H9 (cell line): ENCODE measurements at regions not wholly inside any gene's neighbourhood (a gene's known extent, or its start where the extent isn't known, plus 50 kb on each side); places are given as distances from the start of the nearest gene placed in this dataset.

Experiments used
- DNase-seq: peaks from one replicate; pipeline ENCODE4 v3.0.0-alpha.2; 2017
- H2AFZ ChIP-seq: one replicate; pipeline ENCODE4 v1.6.1; 2013; ENCODE audit warnings: mild to moderate bottlenecking, low read length, control low read depth, moderate library complexity
- H2AK5ac ChIP-seq: 2 replicates; pipeline ENCODE4 v1.6.1; 2013; ENCODE audit warnings: low read length, control low read depth, mixed read lengths; ENCODE audit not compliant: insufficient read length
- H2BK120ac ChIP-seq: one replicate; pipeline ENCODE4 v1.6.1; 2013; ENCODE audit warnings: low read depth, mild to moderate bottlenecking, low read length, control low read depth, inconsistent platforms; ENCODE audit not compliant: poor library complexity, severe bottlenecking
- H2BK12ac ChIP-seq: 2 replicates; pipeline ENCODE4 v1.6.1; 2013; ENCODE audit warnings: low read length, control low read depth, mixed read lengths, low read depth; ENCODE audit not compliant: insufficient read length
- H2BK15ac ChIP-seq: 2 replicates; pipeline ENCODE4 v1.6.1; 2013; ENCODE audit warnings: low read depth, low read length, control low read depth
- H2BK20ac ChIP-seq: one replicate; pipeline ENCODE4 v1.6.1; 2013; ENCODE audit warnings: low read depth, mild to moderate bottlenecking, low read length, control low read depth, inconsistent platforms; ENCODE audit not compliant: poor library complexity, severe bottlenecking
- H2BK5ac ChIP-seq: 2 replicates; pipeline ENCODE4 v1.6.1; 2013; ENCODE audit warnings: low read length, control low read depth, mixed read lengths; ENCODE audit not compliant: insufficient read length
- H3K14ac ChIP-seq: 2 replicates; pipeline ENCODE4 v1.6.1; 2013; ENCODE audit warnings: low read length, control low read depth; ENCODE audit not compliant: insufficient read depth
- H3K18ac ChIP-seq: 2 replicates; pipeline ENCODE4 v1.6.1; 2013; ENCODE audit warnings: low read depth, mild to moderate bottlenecking, mixed read lengths, low read length, control low read depth; ENCODE audit not compliant: insufficient read length
- H3K23ac ChIP-seq: 2 replicates; pipeline ENCODE4 v1.6.1; 2013; ENCODE audit warnings: low read length, control low read depth, mixed read lengths, low read depth; ENCODE audit not compliant: insufficient read length
- H3K23me2 ChIP-seq: 2 replicates; pipeline ENCODE4 v1.6.1; 2013; ENCODE audit warnings: low read depth, mild to moderate bottlenecking, mixed read lengths, low read length, control low read depth; ENCODE audit not compliant: insufficient read length, poor library complexity, severe bottlenecking
- H3K27ac ChIP-seq: 2 replicates; pipeline ENCODE4 v1.5.1; 2013; ENCODE audit warnings: low read length, control low read depth, mixed read lengths, low read depth; ENCODE audit not compliant: insufficient read length
- H3K27me3 ChIP-seq: 2 replicates; pipeline ENCODE4 v1.6.1; 2013; ENCODE audit warnings: low read length, control low read depth, inconsistent platforms; ENCODE audit not compliant: insufficient read depth
- H3K4ac ChIP-seq: 2 replicates; pipeline ENCODE4 v1.6.1; 2013; ENCODE audit warnings: low read depth, mild to moderate bottlenecking, control low read depth, inconsistent platforms, low read length, moderate library complexity
- H3K4me1 ChIP-seq: 2 replicates; pipeline ENCODE4 v1.6.1; 2013; ENCODE audit warnings: low read length, control low read depth, inconsistent platforms; ENCODE audit not compliant: insufficient read depth
- H3K4me2 ChIP-seq: 2 replicates; pipeline ENCODE4 v1.6.1; 2013; ENCODE audit warnings: low read length, control low read depth, mixed read lengths; ENCODE audit not compliant: insufficient read length, insufficient read depth
- H3K56ac ChIP-seq: 2 replicates; pipeline ENCODE4 v1.6.1; 2013; ENCODE audit warnings: low read depth, mild to moderate bottlenecking, mixed read lengths, low read length, control low read depth; ENCODE audit not compliant: insufficient read length
- H3K79me1 ChIP-seq: 2 replicates; pipeline ENCODE4 v1.6.1; 2013; ENCODE audit warnings: low read depth, mild to moderate bottlenecking, moderate library complexity, low read length, control low read depth, inconsistent platforms; ENCODE audit not compliant: insufficient read depth, poor library complexity, severe bottlenecking
- H3K79me2 ChIP-seq: 2 replicates; pipeline ENCODE4 v1.6.1; 2013; ENCODE audit warnings: low read length, control low read depth, inconsistent platforms; ENCODE audit not compliant: insufficient read depth
- H3K9ac ChIP-seq: 2 replicates; pipeline ENCODE4 v1.6.1; 2013; ENCODE audit warnings: low read length, control low read depth, mixed read lengths; ENCODE audit not compliant: insufficient read length; ENCODE audit errors: extremely low read depth
- H3K9me3 ChIP-seq: one replicate; pipeline ENCODE4 v1.6.1; 2013; ENCODE audit warnings: low read depth, low read length, inconsistent platforms; ENCODE audit not compliant: control insufficient read depth
- H3T11ph ChIP-seq: one replicate; pipeline ENCODE4 v1.6.1; 2013; ENCODE audit warnings: mild to moderate bottlenecking, low read length, control low read depth, inconsistent platforms
- H4K20me1 ChIP-seq: one replicate; pipeline ENCODE4 v1.6.1; 2013; ENCODE audit not compliant: control insufficient read depth, insufficient read length, insufficient read depth
- H4K5ac ChIP-seq: 2 replicates; pipeline ENCODE4 v1.6.1; 2013; ENCODE audit warnings: low read depth, mild to moderate bottlenecking, mixed read lengths, low read length, control low read depth; ENCODE audit not compliant: insufficient read length
- H4K8ac ChIP-seq: replicated peaks from 2 replicates; pipeline ENCODE4 v1.6.1; 2013; ENCODE audit warnings: low read length, control low read depth, mixed read lengths, low read depth; ENCODE audit not compliant: insufficient read length
- H4K91ac ChIP-seq: 2 replicates; pipeline ENCODE4 v1.6.1; 2013; ENCODE audit warnings: low read depth, mild to moderate bottlenecking, moderate library complexity, mixed read lengths, low read length, control low read depth; ENCODE audit not compliant: insufficient read length
- H3K27ac Mint-ChIP-seq, 3 experiments: 2 replicates in 2 of 3; 3 replicates in 1 of 3; pipeline ENCODE4 v1.8.0; 2020 to 2021; ENCODE audit warnings: mixed read lengths in 3 of 3, mild to moderate bottlenecking in 1 of 3, moderate library complexity in 1 of 3
- H3K27me3 Mint-ChIP-seq: 2 replicates; pipeline ENCODE4 v1.8.0; 2021; ENCODE audit warnings: low read depth, mild to moderate bottlenecking, moderate library complexity, mixed read lengths
- H3K36me3 Mint-ChIP-seq, 3 experiments: 2 replicates in 2 of 3; 3 replicates in 1 of 3; pipeline ENCODE4 v1.8.0; 2020 to 2021; ENCODE audit warnings: low read depth in 3 of 3, mixed read lengths in 3 of 3; ENCODE audit not compliant: insufficient read depth in 1 of 3
- H3K4me1 Mint-ChIP-seq, 2 experiments: 2 replicates each; pipeline ENCODE4 v1.8.0; 2020; ENCODE audit warnings: mixed read lengths in 2 of 2
- H3K4me3 Mint-ChIP-seq, 2 experiments: 2 replicates in 1 of 2; 3 replicates in 1 of 2; pipeline ENCODE4 v1.8.0; 2020 to 2021; ENCODE audit warnings: mild to moderate bottlenecking in 2 of 2, mixed read lengths in 2 of 2, moderate library complexity in 1 of 2
- H3K9me3 Mint-ChIP-seq, 2 experiments: 2 replicates in 1 of 2; 3 replicates in 1 of 2; pipeline ENCODE4 v1.8.0; 2020; ENCODE audit warnings: mild to moderate bottlenecking in 2 of 2, mixed read lengths in 2 of 2, moderate library complexity in 1 of 2
- CTCF ChIP-seq: fragments of 200-600 bp; sonication (generic); conservative IDR thresholded peaks from 3 replicates; pipeline ENCODE4 v1.8.0; 2021; ENCODE audit warnings: antibody characterized with exemption, mild to moderate bottlenecking
- WGBS: extraction: QIAGEN DNeasy Blood & Tissue Kit; methylation state at CpG from one replicate; pipeline ENCODE4 v1.1.7; 2013; ENCODE audit warnings: missing lambda C conversion rate, low lambda C conversion rate, mixed read lengths; ENCODE audit not compliant: insufficient read length; ENCODE audit errors: extremely low coverage; 5-methylcytosine and 5-hydroxymethylcytosine counted together

GRCh38 chr14:21993070-21993469 lies 319.5 kb upstream of the OR4E1 start:
- Histone ChIP-seq H3T11ph (no peak overlapping the region), H4K20me1 (no peaks in the 10 kb centered on the region), H3K4ac (no peak overlapping the region), H3K18ac (no peak overlapping the region), H3K14ac (no peak overlapping the region), H3K79me1 (no peaks in the 10 kb centered on the region), H4K8ac (no peak overlapping the region), H3K4me1 (no peaks in the 10 kb centered on the region), H2BK120ac (no peak overlapping the region), H2AK5ac (no peak overlapping the region), H3K27ac (no peak overlapping the region), H3K79me2 (no peaks in the 10 kb centered on the region), H3K4me2 (no peak overlapping the region), H3K9me3 (no peaks in the 10 kb centered on the region), H2BK15ac (no peak overlapping the region), H2AFZ (no peak overlapping the region), H2BK20ac (no peak overlapping the region), H3K23me2 (no peaks in the 10 kb centered on the region), H4K5ac (no peak overlapping the region), H3K56ac (no peak overlapping the region), H4K91ac (no peak overlapping the region), H3K23ac (no peak overlapping the region), H3K27me3 (no peaks in the 10 kb centered on the region), H2BK5ac (no peak overlapping the region), H2BK12ac (no peak overlapping the region), H3K9ac (no peak overlapping the region)
- Mint-ChIP-seq H3K9me3 (no peaks in the 10 kb centered on the region), H3K4me1 (peaks cover 4 to 5% of the 10 kb centered on the region in 2 experiments), H3K27me3 (no peaks in the 10 kb centered on the region), H3K4me3 (no peak overlapping the region), H3K27ac (no peak overlapping the region), H3K36me3 (no peaks in the 10 kb centered on the region)
- WGBS, result no CpG with 5 or more reads among the region's 5 CpGs
- TF ChIP-seq CTCF, result no peak
- DNase-seq, result no peak
